Hepatocyte (in vitro differentiated cells): ENCODE measurements at regions not wholly inside any gene's neighbourhood (a gene's known extent, or its start where the extent isn't known, plus 50 kb on each side); places are given as distances from the start of the nearest gene placed in this dataset.

Source experiments
- EZH2 ChIP-seq: fragments of 200-600 bp; sonication (generic); IDR thresholded peaks from 2 replicates; pipeline ENCODE4 v1.6.1; 2016; ENCODE audit warnings: antibody characterized with exemption, mild to moderate bottlenecking, borderline replicate concordance
- EZH2phosphoT487 ChIP-seq: fragments of 200-600 bp; sonication (generic); IDR thresholded peaks from one replicate; pipeline ENCODE4 v1.6.1; 2018; ENCODE audit warnings: antibody characterized with exemption, mild to moderate bottlenecking, low read depth, moderate library complexity; ENCODE audit not compliant: unreplicated experiment, severe bottlenecking
- TF ChIP-seq, protein P1 (sequence below): fragments of 200-600 bp; sonication (generic); IDR thresholded peaks from 2 replicates; pipeline ENCODE4 v1.5.1; 2016; ENCODE audit warnings: antibody characterized with exemption, mild to moderate bottlenecking; ENCODE audit not compliant: poor library complexity

DNA sequence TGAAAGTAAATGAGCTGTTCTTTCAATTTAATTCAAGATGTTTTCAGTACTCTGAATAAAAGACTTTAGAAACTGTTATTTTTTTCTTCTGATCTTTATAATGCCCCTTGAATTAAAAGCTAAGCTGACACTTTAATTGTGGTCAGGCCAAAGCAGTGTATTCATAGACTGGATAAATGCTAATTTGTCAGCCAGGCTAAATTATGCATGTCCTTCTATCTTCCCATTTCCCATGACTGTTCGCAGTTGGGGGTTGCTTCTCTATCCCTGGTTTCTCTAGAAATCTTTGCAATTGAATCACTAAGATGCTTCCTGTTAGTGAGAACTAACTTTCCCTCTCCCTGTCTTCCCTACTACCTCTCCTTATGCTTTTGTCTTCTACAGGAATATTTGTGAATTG, 396.2 kb downstream of the RFPL4B start:
- TF ChIP-seq, protein P1, sequence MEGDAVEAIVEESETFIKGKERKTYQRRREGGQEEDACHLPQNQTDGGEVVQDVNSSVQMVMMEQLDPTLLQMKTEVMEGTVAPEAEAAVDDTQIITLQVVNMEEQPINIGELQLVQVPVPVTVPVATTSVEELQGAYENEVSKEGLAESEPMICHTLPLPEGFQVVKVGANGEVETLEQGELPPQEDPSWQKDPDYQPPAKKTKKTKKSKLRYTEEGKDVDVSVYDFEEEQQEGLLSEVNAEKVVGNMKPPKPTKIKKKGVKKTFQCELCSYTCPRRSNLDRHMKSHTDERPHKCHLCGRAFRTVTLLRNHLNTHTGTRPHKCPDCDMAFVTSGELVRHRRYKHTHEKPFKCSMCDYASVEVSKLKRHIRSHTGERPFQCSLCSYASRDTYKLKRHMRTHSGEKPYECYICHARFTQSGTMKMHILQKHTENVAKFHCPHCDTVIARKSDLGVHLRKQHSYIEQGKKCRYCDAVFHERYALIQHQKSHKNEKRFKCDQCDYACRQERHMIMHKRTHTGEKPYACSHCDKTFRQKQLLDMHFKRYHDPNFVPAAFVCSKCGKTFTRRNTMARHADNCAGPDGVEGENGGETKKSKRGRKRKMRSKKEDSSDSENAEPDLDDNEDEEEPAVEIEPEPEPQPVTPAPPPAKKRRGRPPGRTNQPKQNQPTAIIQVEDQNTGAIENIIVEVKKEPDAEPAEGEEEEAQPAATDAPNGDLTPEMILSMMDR: no peak
- TF ChIP-seq EZH2: no peak
- TF ChIP-seq EZH2phosphoT487: no peak
